ENCODE measurements at regions not wholly inside any gene's neighbourhood (a gene's known extent, or its start where the extent isn't known, plus 50 kb on each side); places are given as distances from the start of the nearest gene placed in this dataset.

- intact Hi-C loops (cut with DNase I, micrococcal nuclease) = no loop called here
- TF ChIP-seq, protein P1, sequence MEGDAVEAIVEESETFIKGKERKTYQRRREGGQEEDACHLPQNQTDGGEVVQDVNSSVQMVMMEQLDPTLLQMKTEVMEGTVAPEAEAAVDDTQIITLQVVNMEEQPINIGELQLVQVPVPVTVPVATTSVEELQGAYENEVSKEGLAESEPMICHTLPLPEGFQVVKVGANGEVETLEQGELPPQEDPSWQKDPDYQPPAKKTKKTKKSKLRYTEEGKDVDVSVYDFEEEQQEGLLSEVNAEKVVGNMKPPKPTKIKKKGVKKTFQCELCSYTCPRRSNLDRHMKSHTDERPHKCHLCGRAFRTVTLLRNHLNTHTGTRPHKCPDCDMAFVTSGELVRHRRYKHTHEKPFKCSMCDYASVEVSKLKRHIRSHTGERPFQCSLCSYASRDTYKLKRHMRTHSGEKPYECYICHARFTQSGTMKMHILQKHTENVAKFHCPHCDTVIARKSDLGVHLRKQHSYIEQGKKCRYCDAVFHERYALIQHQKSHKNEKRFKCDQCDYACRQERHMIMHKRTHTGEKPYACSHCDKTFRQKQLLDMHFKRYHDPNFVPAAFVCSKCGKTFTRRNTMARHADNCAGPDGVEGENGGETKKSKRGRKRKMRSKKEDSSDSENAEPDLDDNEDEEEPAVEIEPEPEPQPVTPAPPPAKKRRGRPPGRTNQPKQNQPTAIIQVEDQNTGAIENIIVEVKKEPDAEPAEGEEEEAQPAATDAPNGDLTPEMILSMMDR (IDR thresholded peaks at IDR 0.05) = no peak
- ATAC-seq (no peak), DNase-seq (no peak)
- peaks cover 5% of the 10 kb centered on the region for H3K9me3 ChIP-seq
- H3K4me1 ChIP-seq (ENCODE audit: low read depth) = no peaks in the 10 kb centered on the region
- no peak overlapping the region for H3K4me3 ChIP-seq
- no peaks in the 10 kb centered on the region for H3K36me3 ChIP-seq (ENCODE audit: low read depth)
Measured at GRCh38 chr16:26198221-26198620, 506.5 kb downstream of the HS3ST4 start.

GRCh38 chr16:26204138-26204537 lies 512.4 kb downstream of the HS3ST4 start:
- ATAC-seq = no peak
- Histone ChIP-seq H3K9me3 (no peaks in the 10 kb centered on the region), H3K4me3 (no peak overlapping the region), H3K4me1 (ENCODE audit: low read depth) (no peaks in the 10 kb centered on the region), H3K36me3 (ENCODE audit: low read depth) (no peaks in the 10 kb centered on the region)
- intact Hi-C loops (cut with DNase I, micrococcal nuclease) = no loop called here
- TF ChIP-seq, protein P1 (IDR thresholded peaks at IDR 0.05) = no peak
- no peak for DNase-seq

GRCh38 chr16:26211542-26211941 lies 519.8 kb downstream of the HS3ST4 start:
- H3K4me1 ChIP-seq (ENCODE audit: low read depth) = no peaks in the 10 kb centered on the region
- ATAC-seq (no peak), DNase-seq (no peak)
- no peaks in the 10 kb centered on the region for H3K9me3 ChIP-seq
- no peak overlapping the region for H3K4me3 ChIP-seq
- no peaks in the 10 kb centered on the region for H3K36me3 ChIP-seq (ENCODE audit: low read depth)
- intact Hi-C loops (cut with DNase I, micrococcal nuclease) = no loop called here
- TF ChIP-seq, protein P1 (IDR thresholded peaks at IDR 0.05) = no peak

- TF ChIP-seq, protein P1 (IDR thresholded peaks at IDR 0.05) = no peak
- no peaks in the 10 kb centered on the region for H3K9me3 ChIP-seq
- no peak overlapping the region for H3K4me3 ChIP-seq
- no peaks in the 10 kb centered on the region for H3K4me1 ChIP-seq (ENCODE audit: low read depth)
- DNase-seq (no peak), ATAC-seq (no peak)
- no peaks in the 10 kb centered on the region for H3K36me3 ChIP-seq (ENCODE audit: low read depth)
- intact Hi-C loops (cut with DNase I, micrococcal nuclease) = no loop called here
Measured at GRCh38 chr16:26212599-26212998, 520.8 kb downstream of the HS3ST4 start.

- no peak overlapping the region for H3K4me3 ChIP-seq
- intact Hi-C loops (cut with DNase I, micrococcal nuclease) = no loop called here
- ATAC-seq (no peak), DNase-seq (no peak)
- no peaks in the 10 kb centered on the region for H3K4me1 ChIP-seq (ENCODE audit: low read depth)
- TF ChIP-seq, protein P1 (IDR thresholded peaks at IDR 0.05) = no peak
- no peaks in the 10 kb centered on the region for H3K9me3 ChIP-seq
- no peaks in the 10 kb centered on the region for H3K36me3 ChIP-seq (ENCODE audit: low read depth)
Measured at GRCh38 chr16:26214581-26215174, 522.9 kb downstream of the HS3ST4 start.

DNA sequence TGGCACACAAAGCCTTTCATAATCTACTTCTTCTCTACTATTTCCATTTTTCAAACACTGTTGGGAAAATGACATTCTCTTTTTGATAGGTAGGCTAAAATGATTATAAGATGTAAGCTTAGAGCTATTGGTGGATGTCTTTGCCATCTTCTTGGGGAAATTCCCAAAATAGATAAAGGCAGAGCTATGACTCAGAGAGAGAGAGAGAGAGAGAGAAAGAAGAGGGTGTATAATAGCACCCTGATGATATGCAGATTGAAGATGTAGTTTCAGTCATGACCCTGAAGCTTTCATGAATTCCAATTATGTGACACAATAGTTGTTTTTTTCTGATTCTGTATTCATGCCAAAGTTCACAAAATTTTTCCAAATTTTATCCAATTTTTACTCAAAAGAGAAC lies 529.1 kb downstream of the HS3ST4 start:
- H3K36me3 ChIP-seq (ENCODE audit: low read depth) = no peaks in the 10 kb centered on the region
- ATAC-seq = no peak
- DNase-seq = no peak
- H3K4me3 ChIP-seq = no peak overlapping the region
- TF ChIP-seq, protein P1 (IDR thresholded peaks at IDR 0.05) = no peak
- intact Hi-C loops (cut with DNase I, micrococcal nuclease) = no loop called here
- no peaks in the 10 kb centered on the region for H3K4me1 ChIP-seq (ENCODE audit: low read depth)
- H3K9me3 ChIP-seq = no peaks in the 10 kb centered on the region
